Naive B cell (primary cell): ENCODE measurements at regions not wholly inside any gene's neighbourhood (a gene's known extent, or its start where the extent isn't known, plus 50 kb on each side); places are given as distances from the start of the nearest gene placed in this dataset.

Experiments
- ATAC-seq, 2 donors: fragments of 150-1000 bp; cut with Tn5 transposase; 2 replicates each; pipeline ENCODE4 v1.10.0; 2021; ENCODE audit warnings: low read depth in 2 of 2, mild to moderate bottlenecking in 2 of 2, moderate library complexity in 2 of 2
- DNase-seq: peaks from one replicate; pipeline ENCODE4 v3.0.0; 2022
- H3K27ac Mint-ChIP-seq, 6 donors: one replicate each; pipeline ENCODE4 v1.8.0; 2020 to 2022; ENCODE audit warnings: mild to moderate bottlenecking in 6 of 6, mixed read lengths in 6 of 6, moderate library complexity in 5 of 6, inconsistent platforms in 2 of 6
- H3K27me3 Mint-ChIP-seq, 3 donors: one replicate each; pipeline ENCODE4 v1.8.0; 2021 to 2022; ENCODE audit warnings: mixed read lengths in 3 of 3, mild to moderate bottlenecking in 1 of 3
- H3K36me3 Mint-ChIP-seq, 2 donors: one replicate each; pipeline ENCODE4 v1.8.0; 2020 to 2022; ENCODE audit warnings: mixed read lengths in 2 of 2, inconsistent platforms in 1 of 2, mild to moderate bottlenecking in 1 of 2
- H3K4me1 Mint-ChIP-seq, 3 donors: one replicate each; pipeline ENCODE4 v1.8.0; 2020 to 2022; ENCODE audit warnings: mixed read lengths in 3 of 3, inconsistent platforms in 1 of 3, mild to moderate bottlenecking in 1 of 3, moderate library complexity in 1 of 3
- H3K4me3 Mint-ChIP-seq, 8 donors: one replicate each; pipeline ENCODE4 v1.8.0; 2020 to 2022; ENCODE audit warnings: mild to moderate bottlenecking in 8 of 8, mixed read lengths in 8 of 8, moderate library complexity in 8 of 8, inconsistent platforms in 2 of 8
- H3K9me3 Mint-ChIP-seq, 7 donors: one replicate each; pipeline ENCODE4 v1.8.0; 2020 to 2022; ENCODE audit warnings: mixed read lengths in 7 of 7, mild to moderate bottlenecking in 5 of 7, inconsistent platforms in 2 of 7, moderate library complexity in 1 of 7

GRCh38 chr15:77823736-77824135 is 191.0 kb upstream of the LINGO1 start:
- ATAC-seq (no peak), DNase-seq (no peak)
- Mint-ChIP-seq H3K4me3 (no peak overlapping the region), H3K27me3 (peaks cover 37 to 56% (median 47%) of the 10 kb centered on the region in 3 donors), H3K4me1 (peaks cover 0 to 9% (median 8%) of the 10 kb centered on the region in 3 donors), H3K9me3 (no peaks in the 10 kb centered on the region), H3K36me3 (no peaks in the 10 kb centered on the region), H3K27ac (no peak overlapping the region)

DNA sequence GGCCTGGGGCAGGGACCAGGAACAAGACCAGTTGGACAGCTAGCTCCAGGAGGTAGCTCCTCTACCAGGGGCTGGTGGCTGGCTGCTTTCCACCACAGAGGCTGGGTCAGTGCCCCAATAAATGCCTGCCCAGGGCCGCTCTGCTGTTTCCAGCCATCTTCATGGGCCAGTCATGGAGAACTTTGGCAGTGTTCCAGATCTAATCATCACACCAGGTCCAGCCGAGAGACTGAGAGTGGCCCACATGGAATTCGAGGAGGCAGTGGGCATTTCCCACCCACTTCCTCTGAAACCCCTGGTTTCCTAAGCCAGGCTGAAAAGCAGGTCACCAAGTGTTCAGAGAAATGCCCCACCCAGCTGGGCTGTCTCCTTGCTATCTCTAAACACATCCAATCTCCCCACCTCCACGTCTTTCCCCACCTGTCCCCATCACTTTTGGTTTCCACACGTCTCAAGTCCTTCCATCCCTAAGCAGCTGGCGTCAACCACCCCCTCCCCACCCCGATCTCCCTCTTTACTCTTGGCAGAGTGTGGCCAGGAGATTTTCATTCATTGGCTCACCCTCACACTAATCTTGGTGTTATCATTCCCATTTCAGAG is 190.0 kb upstream of the LINGO1 start:
- no peaks in the 10 kb centered on the region for H3K36me3 Mint-ChIP-seq

GRCh38 chr15:77821959-77822256 is 189.2 kb upstream of the LINGO1 start:
- Mint-ChIP-seq H3K36me3 (no peaks in the 10 kb centered on the region), H3K4me3 (peak overlapping the region in 1 of 8 donors; percentile 45), H3K4me1 (peaks cover 6 to 12% (median 8%) of the 10 kb centered on the region in 3 donors), H3K27ac (no peak overlapping the region), H3K27me3 (peaks cover 46 to 70% (median 62%) of the 10 kb centered on the region in 3 donors), H3K9me3 (no peaks in the 10 kb centered on the region)
- ATAC-seq: no peak
- no peak for DNase-seq

More for the DNA sequence above, 190.0 kb upstream of the LINGO1 start:
- peaks cover 40 to 62% (median 54%) of the 10 kb centered on the region in 3 donors for H3K27me3 Mint-ChIP-seq
- ATAC-seq (no peak), DNase-seq (no peak)
- no peaks in the 10 kb centered on the region for H3K9me3 Mint-ChIP-seq
- no peak overlapping the region for H3K4me3 Mint-ChIP-seq
- H3K27ac Mint-ChIP-seq: no peak overlapping the region
- peaks cover 6 to 12% (median 8%) of the 10 kb centered on the region in 3 donors for H3K4me1 Mint-ChIP-seq

GRCh38 chr15:77821188-77821958 is 188.7 kb upstream of the LINGO1 start:
- Mint-ChIP-seq H3K27ac (peak overlapping the region in 1 of 6 donors; percentile 51), H3K27me3 (peaks cover 50 to 75% (median 67%) of the 10 kb centered on the region in 3 donors), H3K9me3 (no peaks in the 10 kb centered on the region), H3K4me1 (peaks cover 6 to 12% (median 8%) of the 10 kb centered on the region in 3 donors), H3K36me3 (no peaks in the 10 kb centered on the region), H3K4me3 (peak overlapping the region in 6 of 8 donors; percentile 2 to 74 (median 34))
- DNase-seq: no peak
- ATAC-seq: peak in 1 of 2 donors; percentile 40

DNA sequence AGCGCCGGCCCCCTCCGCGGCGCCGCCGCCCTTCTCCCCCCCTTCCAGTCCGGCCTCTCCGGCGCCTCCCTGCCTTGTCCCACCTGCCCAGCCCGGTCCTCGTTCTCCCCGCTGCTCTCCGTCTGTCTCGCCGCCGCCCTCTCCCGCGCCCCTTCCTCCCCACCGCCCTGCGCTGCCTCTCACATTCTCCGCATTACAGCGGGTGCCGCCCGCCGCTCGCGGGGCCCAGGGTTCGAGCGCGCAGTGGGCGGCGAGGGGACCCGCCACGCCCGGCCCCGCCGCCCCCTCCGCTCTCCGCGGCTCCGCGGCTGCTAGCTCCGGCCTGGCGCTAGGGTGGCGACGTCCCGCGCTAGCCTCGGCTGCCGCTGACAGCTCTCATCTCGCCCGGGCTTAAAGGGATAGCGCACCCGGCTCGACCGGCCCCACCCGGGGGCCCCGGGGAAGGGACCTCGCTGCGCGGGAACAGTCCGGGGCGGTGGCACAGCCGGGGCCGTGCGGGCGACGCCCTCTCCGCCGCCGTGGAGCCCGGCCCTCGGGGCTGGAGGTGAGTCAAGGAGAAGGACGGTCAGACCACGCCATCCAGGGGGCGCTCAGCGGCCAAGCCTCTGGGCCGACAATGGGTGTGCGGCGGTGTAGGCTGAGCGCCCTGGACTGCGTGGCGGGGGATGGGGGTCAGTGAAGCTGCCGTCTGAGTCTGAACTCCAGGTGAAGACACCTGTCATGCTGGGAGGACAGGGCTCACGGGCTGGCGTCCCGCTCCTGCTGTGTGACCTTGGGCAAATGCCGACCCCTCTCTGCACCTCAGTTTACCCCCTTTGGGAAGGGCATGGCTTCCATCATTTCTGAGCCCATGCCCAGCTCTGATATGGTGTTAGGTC is 187.4 kb upstream of the LINGO1 start:
- ATAC-seq (no peak), DNase-seq (no peak)
- Mint-ChIP-seq H3K36me3 (no peaks in the 10 kb centered on the region), H3K27ac (no peak overlapping the region), H3K4me3 (peak overlapping the region; percentile 40 to 86 (median 70)), H3K4me1 (peaks cover 6 to 12% (median 8%) of the 10 kb centered on the region in 3 donors), H3K9me3 (no peaks in the 10 kb centered on the region), H3K27me3 (peaks cover 50 to 79% (median 73%) of the 10 kb centered on the region in 3 donors)

DNA sequence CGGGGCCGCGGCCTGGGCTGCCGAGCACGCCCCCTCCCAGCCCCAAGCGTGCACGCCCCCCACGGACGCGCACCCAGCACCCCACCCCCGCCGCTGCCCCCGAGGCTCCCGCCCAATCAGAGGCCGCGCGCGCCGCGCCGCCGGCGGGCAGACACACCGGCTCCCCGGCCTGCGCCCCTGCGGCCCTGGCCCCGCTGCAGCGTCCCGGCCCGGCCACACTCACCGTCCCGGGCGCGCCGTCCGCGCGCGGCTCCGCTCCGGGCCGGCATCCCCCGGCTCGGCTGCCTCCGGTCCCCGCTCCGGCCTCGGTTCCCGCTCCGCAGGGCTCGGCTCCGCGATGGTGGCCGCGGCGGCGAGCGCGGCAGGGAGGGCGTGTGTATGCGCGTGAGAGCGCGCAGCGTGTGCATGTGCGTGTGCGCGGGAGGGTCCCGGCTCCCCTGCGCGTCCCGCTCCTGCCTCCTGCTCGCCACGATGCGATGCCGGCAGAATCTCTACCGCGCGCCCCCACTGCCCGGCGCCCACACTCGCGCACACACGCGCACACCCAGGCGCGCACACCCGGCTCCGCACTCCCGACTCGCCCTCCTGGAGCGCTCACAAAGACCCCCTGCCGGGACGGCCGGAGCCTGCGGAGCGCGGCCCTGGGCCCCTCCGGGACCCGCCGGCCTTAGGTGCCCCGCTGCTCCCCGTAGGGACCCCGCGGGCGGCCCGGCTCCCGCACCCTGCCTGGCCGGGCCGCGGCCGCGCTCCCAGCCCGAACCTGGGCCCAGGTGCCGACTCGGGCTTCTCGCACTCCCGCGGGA is 186.5 kb upstream of the LINGO1 start:
- Mint-ChIP-seq H3K36me3 (no peaks in the 10 kb centered on the region), H3K4me3 (peak overlapping the region in 1 of 8 donors; percentile 20), H3K27me3 (peaks cover 50 to 74% (median 65%) of the 10 kb centered on the region in 3 donors), H3K4me1 (peaks cover 6 to 12% (median 8%) of the 10 kb centered on the region in 3 donors), H3K27ac (no peak overlapping the region), H3K9me3 (no peaks in the 10 kb centered on the region)
- no peak for ATAC-seq
- DNase-seq: no peak

- peaks cover 48 to 67% (median 62%) of the 10 kb centered on the region in 3 donors for H3K27me3 Mint-ChIP-seq
- H3K36me3 Mint-ChIP-seq: no peaks in the 10 kb centered on the region
These were observed 185.9 kb upstream of the LINGO1 start for GRCh38 chr15:77818484-77819047.

GRCh38 chr15:77817434-77817833 is 184.7 kb upstream of the LINGO1 start:
- ATAC-seq: no peak
- no peak overlapping the region for H3K27ac Mint-ChIP-seq
- DNase-seq: no peak
- no peaks in the 10 kb centered on the region for H3K36me3 Mint-ChIP-seq
- peaks cover 6 to 12% (median 8%) of the 10 kb centered on the region in 3 donors for H3K4me1 Mint-ChIP-seq
- peaks cover 41 to 60% (median 59%) of the 10 kb centered on the region in 3 donors for H3K27me3 Mint-ChIP-seq
- H3K9me3 Mint-ChIP-seq: no peaks in the 10 kb centered on the region
- H3K4me3 Mint-ChIP-seq: peak overlapping the region in 5 of 8 donors; percentile 9 to 62 (median 35)

More at GRCh38 chr15:77818484-77819047, 185.9 kb upstream of the LINGO1 start:
- no peaks in the 10 kb centered on the region for H3K9me3 Mint-ChIP-seq
- H3K4me1 Mint-ChIP-seq: peaks cover 6 to 12% (median 8%) of the 10 kb centered on the region in 3 donors
- ATAC-seq: no peak
- H3K4me3 Mint-ChIP-seq: peak overlapping the region in 3 of 8 donors; percentile 29 to 62 (median 53)
- no peak overlapping the region for H3K27ac Mint-ChIP-seq
- DNase-seq: no peak

GRCh38 chr15:77816983-77817382 is 184.3 kb upstream of the LINGO1 start:
- Mint-ChIP-seq H3K36me3 (no peaks in the 10 kb centered on the region), H3K27ac (no peak overlapping the region), H3K9me3 (no peaks in the 10 kb centered on the region), H3K4me3 (peak overlapping the region in 2 of 8 donors; percentile 18 to 68), H3K27me3 (peaks cover 36 to 59% (median 55%) of the 10 kb centered on the region in 3 donors), H3K4me1 (peaks cover 6 to 12% (median 8%) of the 10 kb centered on the region in 3 donors)
- ATAC-seq (no peak), DNase-seq (no peak)

- peaks cover 0 to 6% (median 3%) of the 10 kb centered on the region in 3 donors for H3K4me1 Mint-ChIP-seq
- peaks cover 20 to 43% (median 38%) of the 10 kb centered on the region in 3 donors for H3K27me3 Mint-ChIP-seq
- no peaks in the 10 kb centered on the region for H3K36me3 Mint-ChIP-seq
- H3K4me3 Mint-ChIP-seq: no peak overlapping the region
- H3K27ac Mint-ChIP-seq: no peak overlapping the region
- DNase-seq: no peak
- H3K9me3 Mint-ChIP-seq: no peaks in the 10 kb centered on the region
- ATAC-seq: no peak
These were observed 182.3 kb upstream of the LINGO1 start for GRCh38 chr15:77815015-77815414.

DNA sequence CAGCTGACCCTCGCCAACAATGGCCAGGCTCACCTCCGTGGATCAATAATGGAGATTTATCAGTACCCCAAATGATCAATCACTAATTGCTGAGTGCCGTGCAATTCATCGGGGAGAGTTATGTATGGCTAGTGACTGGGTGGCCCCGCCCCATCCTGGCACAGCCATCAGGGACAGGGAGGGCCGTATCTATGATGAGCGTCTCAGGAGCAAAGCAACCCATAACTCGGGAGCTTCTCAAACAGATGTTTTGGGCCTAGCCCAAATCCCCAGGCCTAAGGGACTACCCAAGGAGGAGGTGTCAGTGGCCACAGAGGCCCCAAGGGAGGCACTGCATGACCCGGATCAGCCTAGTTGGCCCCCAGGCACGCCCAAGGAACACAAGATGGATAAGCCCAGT is 180.0 kb upstream of the LINGO1 start:
- H3K27me3 Mint-ChIP-seq: peaks cover 17 to 36% (median 31%) of the 10 kb centered on the region in 3 donors
- no peaks in the 10 kb centered on the region for H3K36me3 Mint-ChIP-seq
- no peak for ATAC-seq
- DNase-seq: no peak
- H3K9me3 Mint-ChIP-seq: no peaks in the 10 kb centered on the region
- no peak overlapping the region for H3K27ac Mint-ChIP-seq
- no peaks in the 10 kb centered on the region for H3K4me1 Mint-ChIP-seq
- no peak overlapping the region for H3K4me3 Mint-ChIP-seq

- H3K27ac Mint-ChIP-seq: no peak overlapping the region
- peaks cover 8 to 33% (median 27%) of the 10 kb centered on the region in 3 donors for H3K27me3 Mint-ChIP-seq
These were observed 178.6 kb upstream of the LINGO1 start for GRCh38 chr15:77811270-77811669.

More at GRCh38 chr15:77811270-77811669, 178.6 kb upstream of the LINGO1 start:
- Mint-ChIP-seq H3K4me3 (no peak overlapping the region), H3K9me3 (no peaks in the 10 kb centered on the region), H3K4me1 (no peaks in the 10 kb centered on the region), H3K36me3 (no peaks in the 10 kb centered on the region)
- ATAC-seq (no peak), DNase-seq (no peak)
